Activated CD4-positive, alpha-beta memory T cell treated with anti-CD3 and anti-CD28 coated beads for 36 hours (primary cell): ENCODE measurements at regions not wholly inside any gene's neighbourhood (a gene's known extent, or its start where the extent isn't known, plus 50 kb on each side); places are given as distances from the start of the nearest gene placed in this dataset.
"Not testable (repeated sequence)": the region's sequence is repeated elsewhere in the genome, so short reads cannot be mapped to it uniquely, and the experiment has no call there.

ENCODE experiments used
- CTCF ChIA-PET: fragments of 350-600 bp; sonication (Branson Sonifier 250); formaldehyde crosslinking; loops from one replicate; lab custom pipeline; 2021; ENCODE audit warnings: antibody characterized with exemption, inconsistent platforms; lab: Charles Lee
- POLR2A ChIA-PET: fragments of 350-600 bp; sonication (Branson Sonifier 250); formaldehyde crosslinking; loops from one replicate; lab custom pipeline; 2021; ENCODE audit warnings: antibody characterized with exemption; lab: Charles Lee
- DNase-seq: peaks from one replicate; pipeline ENCODE4 v3.0.0-alpha.2; 2020
- H3K27ac Mint-ChIP-seq: one replicate; pipeline ENCODE4 v1.8.0; 2021; ENCODE audit warnings: mixed read lengths
- H3K27me3 Mint-ChIP-seq: one replicate; pipeline ENCODE4 v1.8.0; 2021; ENCODE audit warnings: mixed read lengths
- H3K36me3 Mint-ChIP-seq: one replicate; pipeline ENCODE4 v1.8.0; 2021; ENCODE audit warnings: mixed read lengths
- H3K4me1 Mint-ChIP-seq: one replicate; pipeline ENCODE4 v1.8.0; 2021; ENCODE audit warnings: low read depth, mixed read lengths
- H3K4me3 Mint-ChIP-seq: one replicate; pipeline ENCODE4 v1.8.0; 2021; ENCODE audit warnings: mild to moderate bottlenecking, mixed read lengths
- H3K9me3 Mint-ChIP-seq: one replicate; pipeline ENCODE4 v1.8.0; 2021; ENCODE audit warnings: mixed read lengths
- intact Hi-C: fragments of 100-400 bp; cut with micrococcal nuclease; formaldehyde crosslinking; loops from one replicate; pipeline ENCODE4 v1.15.1; 2023

GRCh38 chr2:41321351-41321750, 726.5 kb upstream of the PKDCC start:
- H3K4me1 Mint-ChIP-seq, result no peaks in the 10 kb centered on the region
- ChIA-PET CTCF (interaction anchor here (0.6 kb wide), 1 partner anchor 20 kb away, joined by 3 read pairs; no protein-coding TSS in a partner anchor), POLR2A (no interaction called here)
- no peaks in the 10 kb centered on the region for H3K36me3 Mint-ChIP-seq
- H3K27ac Mint-ChIP-seq, result no peak overlapping the region
- H3K4me3 Mint-ChIP-seq, result no peak overlapping the region
- no peaks in the 10 kb centered on the region for H3K27me3 Mint-ChIP-seq
- H3K9me3 Mint-ChIP-seq, result peaks cover 5% of the 10 kb centered on the region
- DNase-seq, result no peak
- intact Hi-C loops, result no loop called here

GRCh38 chr2:41326851-41327250, 721.0 kb upstream of the PKDCC start:
- intact Hi-C loops, result no loop called here
- DNase-seq, result no peak
- Mint-ChIP-seq H3K9me3 (peaks cover 5% of the 10 kb centered on the region), H3K36me3 (no peaks in the 10 kb centered on the region), H3K4me1 (no peaks in the 10 kb centered on the region), H3K27me3 (no peaks in the 10 kb centered on the region), H3K4me3 (no peak overlapping the region), H3K27ac (no peak overlapping the region)
- ChIA-PET CTCF (no interaction called here), POLR2A (no interaction called here)

GRCh38 chr2:41329040-41329439, 718.8 kb upstream of the PKDCC start:
- Mint-ChIP-seq H3K4me1 (no peaks in the 10 kb centered on the region), H3K9me3 (peaks cover 5% of the 10 kb centered on the region), H3K4me3 (no peak overlapping the region), H3K27me3 (no peaks in the 10 kb centered on the region), H3K27ac (no peak overlapping the region), H3K36me3 (no peaks in the 10 kb centered on the region)
- ChIA-PET POLR2A (no interaction called here), CTCF (no interaction called here)
- DNase-seq, result no peak
- intact Hi-C loops, result no loop called here

- CTCF ChIA-PET, result no interaction called here
- Mint-ChIP-seq H3K27me3 (no peaks in the 10 kb centered on the region), H3K4me3 (no peak overlapping the region), H3K36me3 (no peaks in the 10 kb centered on the region), H3K9me3 (peaks cover 5% of the 10 kb centered on the region), H3K4me1 (no peaks in the 10 kb centered on the region), H3K27ac (no peak overlapping the region)
- POLR2A ChIA-PET, result no interaction called here
- no peak for DNase-seq
- intact Hi-C loops, result no loop called here
Observed at GRCh38 chr2:41334159-41334558, 713.7 kb upstream of the PKDCC start.

GRCh38 chr2:41335573-41335972, 712.2 kb upstream of the PKDCC start:
- not testable (repeated sequence) for H3K9me3 Mint-ChIP-seq, H3K36me3 Mint-ChIP-seq, DNase-seq

GRCh38 chr2:41337956-41338355, 709.9 kb upstream of the PKDCC start:
- H3K36me3 Mint-ChIP-seq, result no peaks in the 10 kb centered on the region
- H3K27ac Mint-ChIP-seq, result no peak overlapping the region
- intact Hi-C loops, result no loop called here
- POLR2A ChIA-PET, result no interaction called here
- no peak for DNase-seq
- CTCF ChIA-PET, result no interaction called here
- peaks cover 5% of the 10 kb centered on the region for H3K9me3 Mint-ChIP-seq
- H3K4me3 Mint-ChIP-seq, result no peak overlapping the region
- no peaks in the 10 kb centered on the region for H3K27me3 Mint-ChIP-seq
- no peaks in the 10 kb centered on the region for H3K4me1 Mint-ChIP-seq

More at GRCh38 chr2:41335573-41335972, 712.2 kb upstream of the PKDCC start:
- H3K27me3 Mint-ChIP-seq, POLR2A ChIA-PET, H3K4me3 Mint-ChIP-seq, H3K27ac Mint-ChIP-seq, CTCF ChIA-PET, intact Hi-C loops, H3K4me1 Mint-ChIP-seq: not testable (repeated sequence)

GRCh38 chr2:41344529-41344928, 703.3 kb upstream of the PKDCC start:
- no peak for DNase-seq
- no peaks in the 10 kb centered on the region for H3K36me3 Mint-ChIP-seq
- H3K27ac Mint-ChIP-seq, result no peak overlapping the region
- POLR2A ChIA-PET, result no interaction called here
- CTCF ChIA-PET, result no interaction called here
- no peaks in the 10 kb centered on the region for H3K4me1 Mint-ChIP-seq
- H3K4me3 Mint-ChIP-seq, result no peak overlapping the region
- no peaks in the 10 kb centered on the region for H3K9me3 Mint-ChIP-seq
- intact Hi-C loops, result no loop called here
- H3K27me3 Mint-ChIP-seq, result no peaks in the 10 kb centered on the region

GRCh38 chr2:41353060-41353459, 694.8 kb upstream of the PKDCC start:
- CTCF ChIA-PET, result no interaction called here
- H3K4me3 Mint-ChIP-seq, result no peak overlapping the region
- no peaks in the 10 kb centered on the region for H3K36me3 Mint-ChIP-seq
- H3K9me3 Mint-ChIP-seq, result no peaks in the 10 kb centered on the region
- H3K27ac Mint-ChIP-seq, result no peak overlapping the region
- H3K27me3 Mint-ChIP-seq, result no peaks in the 10 kb centered on the region
- no peak for DNase-seq
- intact Hi-C loops, result no loop called here
- H3K4me1 Mint-ChIP-seq, result no peaks in the 10 kb centered on the region
- POLR2A ChIA-PET, result no interaction called here

GRCh38 chr2:41355794-41356193, 692.0 kb upstream of the PKDCC start:
- DNase-seq, result no peak
- Mint-ChIP-seq H3K27ac (no peak overlapping the region), H3K9me3 (no peaks in the 10 kb centered on the region), H3K36me3 (no peaks in the 10 kb centered on the region), H3K4me1 (no peaks in the 10 kb centered on the region), H3K27me3 (no peaks in the 10 kb centered on the region), H3K4me3 (no peak overlapping the region)
- POLR2A ChIA-PET, result no interaction called here
- intact Hi-C loops, result no loop called here
- CTCF ChIA-PET, result no interaction called here

- no peaks in the 10 kb centered on the region for H3K27me3 Mint-ChIP-seq
- no peaks in the 10 kb centered on the region for H3K4me1 Mint-ChIP-seq
- intact Hi-C loops, result no loop called here
- ChIA-PET CTCF (no interaction called here), POLR2A (no interaction called here)
- H3K36me3 Mint-ChIP-seq, result no peaks in the 10 kb centered on the region
- peaks cover 12% of the 10 kb centered on the region for H3K9me3 Mint-ChIP-seq
- no peak overlapping the region for H3K4me3 Mint-ChIP-seq
- DNase-seq, result no peak
- H3K27ac Mint-ChIP-seq, result no peak overlapping the region
Observed at GRCh38 chr2:41364842-41365241, 683.0 kb upstream of the PKDCC start.

- intact Hi-C loops, result no loop called here
- Mint-ChIP-seq H3K4me1 (no peaks in the 10 kb centered on the region), H3K9me3 (peaks cover 5% of the 10 kb centered on the region), H3K36me3 (no peaks in the 10 kb centered on the region), H3K4me3 (no peak overlapping the region), H3K27me3 (no peaks in the 10 kb centered on the region), H3K27ac (no peak overlapping the region)
- no peak for DNase-seq
- ChIA-PET CTCF (no interaction called here), POLR2A (no interaction called here)
Observed at GRCh38 chr2:41375901-41376300, 671.9 kb upstream of the PKDCC start.

- H3K27me3 Mint-ChIP-seq, result no peaks in the 10 kb centered on the region
- no peaks in the 10 kb centered on the region for H3K4me1 Mint-ChIP-seq
- H3K36me3 Mint-ChIP-seq, result no peaks in the 10 kb centered on the region
- no peak overlapping the region for H3K4me3 Mint-ChIP-seq
- no peak for DNase-seq
- CTCF ChIA-PET, result no interaction called here
- H3K27ac Mint-ChIP-seq, result no peak overlapping the region
- POLR2A ChIA-PET, result no interaction called here
- intact Hi-C loops, result no loop called here
- H3K9me3 Mint-ChIP-seq, result peaks cover 2% of the 10 kb centered on the region
Observed at GRCh38 chr2:41377837-41378236, 670.0 kb upstream of the PKDCC start.

- DNase-seq, result no peak
- ChIA-PET POLR2A (no interaction called here), CTCF (no interaction called here)
- H3K27ac Mint-ChIP-seq, result no peak overlapping the region
- no peaks in the 10 kb centered on the region for H3K27me3 Mint-ChIP-seq
- no peak overlapping the region for H3K4me3 Mint-ChIP-seq
- H3K9me3 Mint-ChIP-seq, result peaks cover 2% of the 10 kb centered on the region
- no peaks in the 10 kb centered on the region for H3K4me1 Mint-ChIP-seq
- no peaks in the 10 kb centered on the region for H3K36me3 Mint-ChIP-seq
- intact Hi-C loops, result no loop called here
Observed at GRCh38 chr2:41378420-41378819, 669.4 kb upstream of the PKDCC start.
